Stomach (tissue), 4 donors: ENCODE measurements at regions not wholly inside any gene's neighbourhood (a gene's known extent, or its start where the extent isn't known, plus 50 kb on each side); places are given as distances from the start of the nearest gene placed in this dataset.

Experiments used
- EP300 ChIP-seq: sonication (generic); formaldehyde crosslinking; IDR thresholded peaks from one replicate; pipeline ENCODE4 v1.6.1; 2017; ENCODE audit warnings: antibody characterized with exemption
- POLR2A ChIP-seq, 4 donors: fragments of 450-650 bp; IDR thresholded peaks; one replicate each; pipeline ENCODE4 v1.6.1; 2016; ENCODE audit warnings: antibody characterized with exemption in 4 of 4, control low read depth in 2 of 4, mild to moderate bottlenecking in 1 of 4, moderate library complexity in 1 of 4
- POLR2AphosphoS5 ChIP-seq, 3 donors: sonication (generic); formaldehyde crosslinking; IDR thresholded peaks; one replicate each; pipeline ENCODE4 v1.6.1; 2016; ENCODE audit warnings: antibody characterized with exemption in 3 of 3
- TF ChIP-seq, protein P1 (sequence below), 7 experiments: fragments of 450-650 bp in 4 of 7; fragments of 200-600 bp in 3 of 7; sonication (generic) in 3 of 7; IDR thresholded peaks; one replicate each; pipeline ENCODE4 v1.5.1; 2016 to 2019; ENCODE audit warnings: antibody characterized with exemption in 7 of 7, control low read depth in 2 of 7, mild to moderate bottlenecking in 1 of 7

DNA sequence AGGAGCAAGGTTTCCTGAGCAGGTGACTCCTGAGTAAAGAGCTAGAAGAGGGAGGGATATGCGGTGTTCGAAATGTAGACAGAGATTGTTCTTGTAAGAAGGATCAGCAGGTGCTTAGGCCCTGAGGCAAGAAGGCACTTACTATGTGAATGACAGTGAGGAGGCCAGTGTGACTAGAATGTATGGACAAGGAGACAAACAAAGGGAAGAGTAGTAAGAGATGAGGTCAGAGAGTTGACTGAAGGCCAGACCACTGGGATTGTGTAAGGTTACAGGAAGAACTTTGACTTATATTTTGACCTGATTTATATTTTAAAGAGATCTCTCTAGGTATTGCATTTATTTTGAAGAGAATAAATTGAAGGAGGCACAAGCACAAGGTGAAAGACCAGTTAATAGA is 118.4 kb upstream of the ENPEP start:
- TF ChIP-seq, protein P1, sequence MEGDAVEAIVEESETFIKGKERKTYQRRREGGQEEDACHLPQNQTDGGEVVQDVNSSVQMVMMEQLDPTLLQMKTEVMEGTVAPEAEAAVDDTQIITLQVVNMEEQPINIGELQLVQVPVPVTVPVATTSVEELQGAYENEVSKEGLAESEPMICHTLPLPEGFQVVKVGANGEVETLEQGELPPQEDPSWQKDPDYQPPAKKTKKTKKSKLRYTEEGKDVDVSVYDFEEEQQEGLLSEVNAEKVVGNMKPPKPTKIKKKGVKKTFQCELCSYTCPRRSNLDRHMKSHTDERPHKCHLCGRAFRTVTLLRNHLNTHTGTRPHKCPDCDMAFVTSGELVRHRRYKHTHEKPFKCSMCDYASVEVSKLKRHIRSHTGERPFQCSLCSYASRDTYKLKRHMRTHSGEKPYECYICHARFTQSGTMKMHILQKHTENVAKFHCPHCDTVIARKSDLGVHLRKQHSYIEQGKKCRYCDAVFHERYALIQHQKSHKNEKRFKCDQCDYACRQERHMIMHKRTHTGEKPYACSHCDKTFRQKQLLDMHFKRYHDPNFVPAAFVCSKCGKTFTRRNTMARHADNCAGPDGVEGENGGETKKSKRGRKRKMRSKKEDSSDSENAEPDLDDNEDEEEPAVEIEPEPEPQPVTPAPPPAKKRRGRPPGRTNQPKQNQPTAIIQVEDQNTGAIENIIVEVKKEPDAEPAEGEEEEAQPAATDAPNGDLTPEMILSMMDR (IDR thresholded peaks at IDR 0.05), result no peak
- TF ChIP-seq POLR2A (IDR thresholded peaks at IDR 0.05) (no peak), POLR2AphosphoS5 (IDR thresholded peaks at IDR 0.05) (no peak), EP300 (no peak)
